HG03196 (cell line): ENCODE measurements at regions not wholly inside any gene's neighbourhood (a gene's known extent, or its start where the extent isn't known, plus 50 kb on each side); places are given as distances from the start of the nearest gene placed in this dataset.
"Not testable (repeated sequence)": the region's sequence is repeated elsewhere in the genome, so short reads cannot be mapped to it uniquely, and the experiment has no call there.

ENCODE experiments used
- ATAC-seq: cut with Tn5 transposase; IDR thresholded peaks from one replicate; pipeline ENCODE4 v1.9.1; 2021; ENCODE audit not compliant: unreplicated experiment

GRCh38 chr1:238672806-238673205, 713.6 kb upstream of the CHRM3 start:
- ATAC-seq: no peak

GRCh38 chr1:238672262-238672661, 714.1 kb upstream of the CHRM3 start:
- ATAC-seq: no peak

DNA sequence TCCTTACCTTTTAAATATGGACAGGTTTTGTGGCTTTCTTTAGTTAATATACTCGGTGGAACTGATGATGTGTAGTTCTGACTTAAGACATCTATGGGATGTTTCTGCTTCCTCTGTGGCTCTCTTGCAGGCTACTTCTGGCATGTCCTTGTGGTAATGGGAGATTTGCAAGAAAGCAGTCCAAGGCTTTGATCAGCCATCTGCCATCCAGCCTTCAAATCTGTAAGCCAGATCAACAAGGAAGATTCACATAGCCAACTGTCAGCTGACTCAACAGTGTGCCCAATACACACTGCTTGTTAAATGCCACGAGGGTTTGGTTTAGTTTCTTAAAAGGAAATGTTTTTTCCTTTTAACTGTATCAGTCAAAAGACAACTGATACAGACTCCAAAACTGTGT, 722.2 kb upstream of the CHRM3 start:
- ATAC-seq: no peak

GRCh38 chr1:238660849-238661248, 725.5 kb upstream of the CHRM3 start:
- no peak for ATAC-seq

- ATAC-seq: no peak
Measured at GRCh38 chr1:238658763-238659162, 727.6 kb upstream of the CHRM3 start.

DNA sequence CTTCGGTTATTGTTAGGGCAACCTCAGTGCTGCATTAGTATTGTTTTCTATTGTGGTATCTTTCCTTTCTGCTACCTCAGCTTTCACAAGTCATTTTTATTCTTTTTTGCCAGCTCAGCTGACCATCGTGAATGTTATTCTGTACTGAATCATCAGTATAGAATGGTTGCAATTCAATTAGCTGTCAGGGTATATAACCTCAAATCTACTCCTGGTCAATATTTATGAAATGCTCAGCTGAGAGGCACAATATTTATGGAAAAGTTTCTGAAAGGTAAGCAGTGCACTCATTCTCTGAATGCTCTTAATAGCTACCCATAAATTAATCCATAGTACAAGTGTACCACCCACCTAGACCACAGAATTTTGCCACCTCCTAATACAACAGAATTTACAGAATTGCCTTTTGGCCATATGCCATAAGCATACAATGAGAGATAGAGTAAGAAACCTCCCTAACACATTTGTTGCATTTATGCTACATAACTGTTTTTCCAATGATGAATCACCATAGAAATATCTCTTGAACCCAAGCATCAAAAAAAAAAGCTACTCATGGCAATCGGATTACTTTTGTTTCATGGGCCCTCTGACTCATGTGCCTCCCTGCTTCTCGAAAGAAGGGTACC, 732.6 kb upstream of the CHRM3 start:
- no peak for ATAC-seq

DNA sequence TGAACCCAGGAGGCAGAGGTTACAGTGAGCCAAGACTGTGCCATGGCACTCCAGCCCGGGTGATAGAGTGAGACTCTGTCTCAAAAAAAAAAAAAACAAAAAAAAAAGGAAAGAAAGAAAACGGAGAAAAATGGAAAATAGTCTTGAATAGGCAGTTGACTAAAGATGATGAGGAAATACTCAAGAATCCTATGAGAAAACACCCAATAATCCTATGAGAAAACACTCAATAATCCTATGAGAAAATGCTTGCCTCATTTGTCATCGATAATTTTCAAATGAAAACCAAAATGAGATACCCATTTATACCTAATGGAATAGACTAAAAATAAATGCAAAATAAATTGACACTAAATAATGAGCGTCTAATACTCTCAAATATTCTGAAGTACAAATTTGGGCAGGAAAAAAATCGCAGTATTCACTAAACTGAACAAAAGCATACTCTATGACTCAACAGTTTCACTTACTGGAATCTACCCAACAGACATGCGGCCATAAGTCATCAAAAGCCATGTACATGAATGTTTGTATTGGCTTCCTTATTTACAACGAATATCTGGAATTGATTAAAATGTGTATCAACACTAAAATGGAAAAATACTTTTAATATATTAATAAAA, 733.9 kb upstream of the CHRM3 start:
- no peak for ATAC-seq

DNA sequence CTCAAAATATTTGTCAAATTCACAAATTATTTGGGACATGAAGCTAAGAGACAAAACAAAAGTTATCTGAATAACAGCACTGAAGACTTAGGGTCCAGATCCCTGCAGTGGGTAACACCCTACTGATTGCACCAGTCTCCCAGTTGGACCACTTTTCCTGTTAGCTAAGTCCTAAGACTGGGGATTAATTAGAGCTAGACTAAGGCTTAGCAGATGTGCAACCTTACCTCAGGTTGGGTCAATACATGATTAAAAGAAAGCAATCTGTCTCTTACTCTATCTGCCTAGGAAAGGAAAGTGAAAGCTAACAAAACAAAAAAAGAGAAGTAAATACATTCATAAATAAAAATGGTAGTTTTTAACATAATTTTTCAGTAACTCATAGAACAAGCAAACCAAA, 737.2 kb upstream of the CHRM3 start:
- ATAC-seq: no peak

DNA sequence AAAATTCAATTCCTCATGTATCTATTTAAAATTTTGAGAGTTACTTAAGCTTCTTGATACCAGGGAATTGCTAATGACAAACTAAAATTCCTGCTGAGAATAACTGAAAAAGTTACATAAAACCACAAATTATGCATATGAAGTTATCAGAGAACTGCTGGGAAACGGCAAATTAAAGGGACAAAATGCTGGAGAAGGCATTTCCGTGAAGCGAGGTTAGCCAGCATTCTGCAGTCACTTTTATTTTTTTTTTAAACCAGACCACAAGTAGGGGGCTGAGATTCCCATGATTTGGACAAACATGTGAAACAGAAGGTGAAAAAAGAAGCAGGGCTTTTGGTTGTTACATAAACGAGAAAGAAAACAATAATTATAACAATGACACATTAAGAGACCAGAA, 737.6 kb upstream of the CHRM3 start:
- ATAC-seq: no peak

- no peak for ATAC-seq
Measured at GRCh38 chr1:238648296-238648695, 738.1 kb upstream of the CHRM3 start.

GRCh38 chr1:238647877-238648276, 738.5 kb upstream of the CHRM3 start:
- no peak for ATAC-seq

GRCh38 chr1:238642231-238642630, 744.1 kb upstream of the CHRM3 start:
- no peak for ATAC-seq

DNA sequence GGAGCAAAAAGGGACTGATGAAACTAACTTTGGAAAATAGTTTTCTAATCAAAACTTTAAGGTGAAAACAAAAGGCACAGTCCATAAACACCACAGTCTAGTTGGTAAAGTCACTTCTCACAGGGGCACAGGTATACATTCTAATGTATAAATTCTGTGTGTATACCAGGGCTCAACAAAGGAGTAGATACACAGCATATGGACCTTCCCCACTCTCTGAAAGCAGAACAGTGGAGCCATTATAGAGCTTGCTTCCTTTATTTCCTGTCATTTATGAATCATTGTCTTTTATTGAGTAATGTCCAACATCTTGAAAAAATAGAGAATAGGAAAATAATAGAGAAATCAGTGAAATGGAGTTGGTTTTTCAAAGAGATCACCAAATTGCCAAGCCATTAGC, 746.5 kb upstream of the CHRM3 start:
- no peak for ATAC-seq

- no peak for ATAC-seq
Measured at GRCh38 chr1:238628110-238628509, 737.4 kb upstream of the ZP4 start.

GRCh38 chr1:238624776-238625175, 734.1 kb upstream of the ZP4 start:
- no peak for ATAC-seq

- no peak for ATAC-seq
Measured at GRCh38 chr1:238621405-238621804, 730.7 kb upstream of the ZP4 start.

- ATAC-seq: no peak
Measured at GRCh38 chr1:238619652-238620051, 728.9 kb upstream of the ZP4 start.

DNA sequence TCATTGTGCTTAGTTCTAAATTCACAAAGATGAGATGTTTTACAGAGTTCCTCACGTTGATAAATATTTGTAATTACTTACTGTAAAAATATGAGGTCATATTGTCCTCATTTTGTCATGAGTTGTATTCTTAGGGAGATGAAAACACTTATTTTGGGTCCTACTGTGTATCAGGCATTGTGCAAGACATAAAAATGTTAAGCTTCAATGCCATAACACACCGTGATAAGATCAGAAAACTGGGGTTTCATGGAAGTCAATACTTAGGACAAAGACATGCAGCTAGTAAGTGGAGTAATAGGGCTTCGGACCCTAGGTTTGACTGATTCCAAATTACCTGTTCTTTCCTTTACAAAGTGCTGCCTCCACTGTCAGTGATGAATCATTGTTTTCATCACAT, 720.7 kb upstream of the ZP4 start:
- no peak for ATAC-seq

- ATAC-seq: no peak
Measured at GRCh38 chr1:238608144-238608543, 717.4 kb upstream of the ZP4 start.

- no peak for ATAC-seq
Measured at GRCh38 chr1:238606896-238607295, 716.2 kb upstream of the ZP4 start.

GRCh38 chr1:238606457-238606856, 715.7 kb upstream of the ZP4 start:
- no peak for ATAC-seq

GRCh38 chr1:238604357-238604756, 713.6 kb upstream of the ZP4 start:
- no peak for ATAC-seq

DNA sequence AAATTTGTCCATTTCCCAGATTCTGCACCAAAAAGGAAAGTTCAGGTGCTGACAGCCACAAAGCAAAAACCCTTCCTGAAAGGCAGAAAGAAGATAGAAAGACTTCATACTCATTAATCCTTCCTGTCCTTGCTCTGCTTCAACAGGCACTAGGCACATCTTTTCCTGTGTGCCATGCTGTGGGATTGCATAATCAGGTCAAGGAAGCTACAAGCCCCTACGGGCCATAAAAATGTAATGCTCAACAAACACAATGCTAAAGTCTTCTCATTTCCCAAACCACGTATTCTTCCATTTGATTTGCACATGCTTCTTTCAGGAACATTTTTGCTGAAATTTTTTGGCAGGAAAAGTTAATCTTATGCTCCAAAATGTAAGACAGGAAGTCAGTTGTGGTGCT, 710.9 kb upstream of the ZP4 start:
- not testable (repeated sequence) for ATAC-seq
